C1 segment of cervical spinal cord (tissue), 14 donors: ENCODE measurements at regions not wholly inside any gene's neighbourhood (a gene's known extent, or its start where the extent isn't known, plus 50 kb on each side); places are given as distances from the start of the nearest gene placed in this dataset.

Source experiments
- DNase-seq, 14 donors: peaks; one replicate each; lab custom pipeline; 2025; lab: John Stamatoyannopoulos, UW

GRCh38 chr1:82978461-82979324, 1020.2 kb downstream of the TTLL7 start:
- DNase-seq = no peak

- no peak for DNase-seq
Measured at GRCh38 chr1:82972841-82973553, 1025.9 kb downstream of the TTLL7 start.

GRCh38 chr1:82969340-82969739, 1029.6 kb downstream of the TTLL7 start:
- DNase-seq = no peak

GRCh38 chr1:82962658-82963057, 1036.3 kb downstream of the TTLL7 start:
- DNase-seq = no peak

DNA sequence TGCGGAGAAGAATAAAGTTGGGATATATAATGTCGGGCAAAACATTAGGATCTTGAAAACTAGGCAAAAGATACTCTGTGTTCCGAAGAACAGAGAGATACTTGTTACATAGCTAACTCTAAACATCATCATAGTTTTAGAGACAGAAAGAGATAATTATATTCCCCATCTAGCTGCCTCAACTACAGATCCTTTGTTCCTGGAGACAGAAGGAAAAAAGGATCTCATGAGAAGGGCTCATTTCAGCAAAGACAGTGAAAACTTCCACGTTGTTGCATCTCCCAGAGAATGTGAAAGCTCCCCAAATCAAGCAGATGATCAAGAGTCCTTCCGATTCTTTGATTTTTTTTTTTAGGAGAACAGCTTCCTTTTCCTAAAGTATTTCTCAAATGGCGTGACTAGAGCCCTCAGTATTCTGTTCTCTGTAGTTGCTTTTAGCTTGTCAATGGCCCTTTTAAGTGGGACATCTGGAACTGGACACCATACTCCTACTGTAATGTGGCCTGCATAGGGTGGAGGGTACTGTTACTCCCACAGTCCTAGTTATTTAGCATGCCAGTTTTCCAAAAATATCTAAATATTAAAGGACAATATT, 1048.2 kb downstream of the TTLL7 start:
- no peak for DNase-seq

- DNase-seq = no peak
Measured at GRCh38 chr1:82948386-82948785, 1050.5 kb downstream of the TTLL7 start.

- DNase-seq = no peak
Measured at GRCh38 chr1:82947278-82947677, 1051.7 kb downstream of the TTLL7 start.

GRCh38 chr1:82946096-82946605, 1052.8 kb downstream of the TTLL7 start:
- DNase-seq = no peak

GRCh38 chr1:82944822-82945221, 1054.1 kb downstream of the TTLL7 start:
- no peak for DNase-seq

DNA sequence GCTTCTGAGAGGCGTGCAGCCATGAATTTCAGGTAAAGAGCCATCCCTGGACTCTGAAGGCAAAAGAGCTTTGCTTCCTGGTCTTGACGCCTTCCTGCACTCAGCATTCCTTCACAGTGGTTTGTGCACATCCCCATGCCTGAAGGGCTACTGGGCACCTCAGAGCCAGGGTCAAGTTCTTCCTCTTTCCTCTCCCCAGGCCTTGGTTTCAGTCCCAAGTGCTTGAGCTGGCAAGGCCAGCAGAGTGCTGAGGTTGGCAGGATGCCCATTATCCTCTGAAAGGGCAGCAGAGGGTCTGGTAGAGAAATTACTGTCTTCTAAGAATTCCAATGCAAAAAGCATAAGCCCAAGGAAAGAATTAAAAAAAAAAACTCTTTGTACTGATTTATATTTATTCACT, 1064.9 kb downstream of the TTLL7 start:
- peak in 1 of 14 donors; percentile 9 for DNase-seq

- DNase-seq = no peak
Measured at GRCh38 chr1:82932727-82933126, 1066.2 kb downstream of the TTLL7 start.

DNA sequence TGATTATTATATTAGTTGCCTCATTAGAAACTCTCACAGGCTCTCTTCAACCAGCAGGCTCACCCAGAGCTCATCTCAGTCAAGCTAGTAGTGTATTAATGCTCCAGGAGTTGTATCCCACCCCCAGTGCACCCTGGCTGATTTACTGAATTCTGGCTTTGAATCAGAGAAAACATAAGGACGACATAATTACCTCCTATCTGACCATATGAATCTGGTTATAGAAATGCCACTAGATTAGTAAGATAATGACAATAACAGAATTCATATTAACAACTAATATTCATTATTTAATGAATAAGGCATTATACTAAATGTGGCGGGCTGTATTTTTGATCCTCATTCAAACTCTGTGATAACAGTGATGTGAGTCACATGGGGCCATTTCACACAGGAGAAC, 1066.7 kb downstream of the TTLL7 start:
- no peak for DNase-seq

DNA sequence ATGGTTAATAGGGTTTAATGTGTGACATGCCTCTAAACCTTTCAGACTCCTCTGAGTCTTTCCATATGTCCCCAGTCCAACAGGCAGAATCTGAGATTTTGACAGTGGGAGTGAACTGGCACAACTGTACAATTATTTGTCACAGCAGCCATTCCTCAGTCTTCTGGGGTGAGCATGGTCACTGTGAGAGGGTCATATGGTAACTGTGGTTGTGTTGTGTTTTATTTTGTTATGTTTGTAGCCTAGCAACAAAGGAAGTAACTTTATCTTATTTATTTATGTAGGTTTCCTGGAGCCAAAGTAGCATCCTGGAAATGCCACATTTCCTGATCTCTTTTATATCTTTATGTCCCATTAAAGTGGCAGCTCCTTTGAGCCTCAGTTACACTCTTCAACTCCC, 1067.9 kb downstream of the TTLL7 start:
- no peak for DNase-seq

GRCh38 chr1:82927753-82928152, 1071.2 kb downstream of the TTLL7 start:
- no peak for DNase-seq

- no peak for DNase-seq
Measured at GRCh38 chr1:82924666-82925065, 1074.3 kb downstream of the TTLL7 start.

GRCh38 chr1:82923931-82924330, 1075.0 kb downstream of the TTLL7 start:
- DNase-seq = no peak

DNA sequence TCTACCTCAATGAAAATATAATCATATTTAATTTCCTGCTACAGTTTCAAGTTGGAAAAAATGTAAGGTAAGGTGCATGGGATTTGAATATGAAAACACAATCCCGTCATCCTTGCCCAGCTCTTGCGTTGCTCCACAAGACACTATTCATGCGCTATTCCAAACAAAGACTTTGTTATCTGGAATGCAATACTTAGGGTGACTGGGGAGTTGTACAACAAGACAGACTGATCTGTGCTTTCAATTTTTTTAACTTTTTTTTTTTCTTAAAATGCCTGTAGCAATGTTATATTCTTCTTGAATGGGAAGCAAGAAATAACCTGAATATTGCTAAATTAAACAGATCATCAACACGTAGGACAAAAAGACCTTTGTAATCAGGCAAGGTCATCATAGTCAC, 1077.2 kb downstream of the TTLL7 start:
- no peak for DNase-seq

DNA sequence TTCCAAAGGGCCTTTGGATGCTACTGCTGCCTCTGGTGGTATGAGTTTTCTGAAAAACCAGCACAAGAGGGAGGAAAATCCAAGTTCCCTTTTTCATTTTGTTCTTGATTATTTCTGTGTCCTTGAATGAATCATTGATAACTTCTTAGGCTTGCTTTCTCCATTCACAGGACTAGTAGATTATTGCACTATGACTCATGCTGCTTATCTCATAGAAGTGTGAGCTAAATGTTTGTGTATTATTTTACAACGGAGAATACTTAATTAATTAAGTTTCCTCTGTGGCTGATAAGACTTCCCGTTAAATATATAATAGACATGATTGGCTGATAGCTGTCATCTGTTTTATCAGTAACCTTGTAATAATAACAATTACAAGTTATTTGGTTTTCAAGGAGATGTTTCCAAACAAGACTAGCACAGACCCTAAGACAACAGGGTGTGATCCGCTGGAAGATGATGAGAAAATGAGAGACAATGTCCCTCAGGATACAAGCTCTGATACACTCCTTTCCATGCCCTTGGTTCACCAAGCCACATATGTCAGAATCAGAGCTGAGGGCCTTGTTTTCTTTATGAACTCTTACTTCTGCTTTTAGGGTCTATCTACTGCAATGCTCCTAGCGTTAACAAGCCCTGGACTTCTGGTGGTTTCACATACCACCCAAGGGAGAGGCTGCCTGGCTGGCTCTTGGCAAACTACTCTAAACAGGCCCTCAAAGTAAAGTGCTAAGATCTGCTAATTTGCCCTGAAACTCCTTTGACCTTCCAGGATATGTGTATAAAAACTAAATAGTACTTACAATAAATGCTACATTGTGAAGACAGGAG, 1078.3 kb downstream of the TTLL7 start:
- no peak for DNase-seq

DNA sequence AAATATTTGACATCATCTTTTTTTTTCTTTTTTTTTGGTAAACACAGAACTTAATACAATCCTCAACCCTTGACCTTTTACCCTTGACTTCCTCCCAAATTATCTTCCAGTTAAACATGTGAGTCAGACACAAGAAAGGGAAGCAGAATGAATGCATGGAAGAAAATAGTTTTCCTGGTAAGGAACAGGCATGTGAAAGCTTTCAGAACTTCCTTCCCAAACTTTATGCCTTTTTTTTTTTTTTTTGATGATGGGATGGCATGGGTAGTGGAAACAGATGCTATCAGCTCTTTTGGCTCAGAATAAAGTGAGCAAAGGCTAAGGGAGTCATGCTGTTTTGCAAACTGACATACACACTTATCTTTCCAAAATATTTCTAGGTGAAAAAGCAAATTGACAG, 1079.1 kb downstream of the TTLL7 start:
- no peak for DNase-seq

DNA sequence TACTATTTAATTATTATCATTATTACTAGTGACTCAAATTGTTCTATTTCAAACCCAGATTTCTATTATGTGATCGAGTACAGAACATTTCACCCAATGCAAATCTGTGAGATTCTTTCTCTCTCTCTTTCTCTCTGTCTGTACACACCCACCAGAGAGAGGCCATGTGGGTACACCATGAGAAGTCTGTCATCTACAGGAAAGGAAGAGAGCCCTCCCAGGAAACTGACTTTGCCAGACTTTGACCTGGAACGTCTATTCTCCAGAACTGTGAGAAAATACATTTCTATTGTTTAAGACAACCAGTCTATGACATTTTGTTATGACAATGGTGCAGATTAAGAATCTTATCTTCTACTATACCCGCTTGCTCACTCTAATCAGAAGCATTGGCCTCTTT, 1091.6 kb downstream of the TTLL7 start:
- no peak for DNase-seq

DNA sequence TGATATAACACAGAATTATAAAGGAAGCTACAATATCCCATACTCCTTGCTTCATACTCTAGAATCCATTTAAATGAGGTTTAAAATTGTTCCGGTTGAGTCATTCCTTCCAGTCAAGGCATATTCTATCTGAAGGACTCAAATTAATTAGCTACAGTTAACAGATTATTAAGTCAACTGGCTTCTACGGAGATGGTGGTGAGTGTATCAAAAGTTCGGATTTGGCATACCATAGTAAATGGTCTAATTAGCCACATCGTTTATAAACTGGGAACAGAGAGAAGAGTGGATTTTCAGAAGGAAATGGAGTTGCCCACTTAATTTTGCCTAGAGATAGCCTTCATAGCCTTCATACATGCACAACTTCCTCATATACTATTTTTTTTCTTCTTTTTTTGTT, 1095.3 kb downstream of the TTLL7 start:
- no peak for DNase-seq

DNA sequence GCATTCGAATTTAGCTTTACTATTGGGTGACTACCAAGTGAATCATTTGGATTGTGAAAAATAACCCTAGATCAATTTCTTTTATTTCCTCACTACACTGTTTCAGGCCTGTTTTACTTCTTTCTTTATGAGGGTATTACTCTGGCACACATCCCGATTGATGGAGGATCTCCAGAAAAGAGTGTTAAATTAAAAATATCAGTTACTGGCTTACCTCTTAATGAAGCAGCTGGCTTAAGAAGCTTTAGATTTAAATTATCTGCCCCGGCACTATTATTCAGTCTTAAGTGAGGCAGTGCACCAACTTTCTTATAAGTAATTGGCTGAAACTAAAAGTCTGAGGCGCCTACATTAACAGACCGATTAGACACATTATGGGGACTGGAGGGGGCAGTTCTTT, 1097.4 kb downstream of the TTLL7 start:
- DNase-seq = no peak
